ENCODE measurements at regions not wholly inside any gene's neighbourhood (a gene's known extent, or its start where the extent isn't known, plus 50 kb on each side); places are given as distances from the start of the nearest gene placed in this dataset.

DNA sequence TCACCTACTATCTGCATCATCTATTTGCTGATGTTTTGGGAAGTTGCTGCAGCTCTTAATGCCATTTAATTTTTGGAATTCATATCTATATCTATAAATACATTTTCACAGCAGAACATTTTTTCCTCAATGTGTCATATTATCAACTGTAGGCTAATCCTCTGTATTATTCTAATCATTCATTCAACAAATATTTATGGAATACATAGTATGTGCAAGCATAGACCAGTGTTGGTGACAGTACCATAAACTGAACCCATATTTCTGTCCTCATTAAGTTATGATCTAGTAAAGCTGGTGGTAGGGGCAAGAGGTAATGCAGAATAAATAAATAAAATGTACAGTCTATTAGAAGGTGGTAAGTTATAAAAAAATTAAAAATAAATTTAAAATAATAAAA, 585.3 kb upstream of the BCHE start:
- H3K14ac ChIP-seq (replicated peaks; ENCODE audit: low read depth, low read length): no peak overlapping the region
- H4K8ac ChIP-seq (ENCODE audit: low read depth in 2 of 2, low read length in 2 of 2): no peak overlapping the region
- no peak for ATAC-seq (ENCODE audit: low read depth)
- H3K9me3 ChIP-seq (ENCODE audit: control insufficient read depth, insufficient read depth, low read length): peaks cover 4% of the 10 kb centered on the region; the same call in 1 of the 2 replicates
- DNase-seq: no peak
- H3K9ac ChIP-seq (ENCODE audit: low read depth, low read length): no peak overlapping the region
- H3K27ac ChIP-seq (ENCODE audit: insufficient read depth, low read length): no peak overlapping the region
- no peak for TF ChIP-seq RFX5 (IDR thresholded peaks at IDR 0.05; ENCODE audit: low read depth, low read length)
- no peak for TF ChIP-seq MAZ (IDR thresholded peaks at IDR 0.05; ENCODE audit: borderline replicate concordance, low read depth, low read length)
- no peak for TF ChIP-seq RCOR1 (IDR thresholded peaks at IDR 0.05; ENCODE audit: insufficient replicate concordance, low read length)
- no peak for TF ChIP-seq MXI1 (IDR thresholded peaks at IDR 0.05; ENCODE audit: borderline replicate concordance, low read depth, low read length)
- TF ChIP-seq SMC3 (IDR thresholded peaks at IDR 0.05; ENCODE audit: low read depth, low read length): no peak
- TF ChIP-seq BHLHE40 (IDR thresholded peaks at IDR 0.05; ENCODE audit: low read depth, low read length): no peak
- no peak for TF ChIP-seq POLR2A (IDR thresholded peaks at IDR 0.05; ENCODE audit: low read depth, low read length)
- no peak for TF ChIP-seq RAD21 (IDR thresholded peaks at IDR 0.05; ENCODE audit: low read length)
- TF ChIP-seq CEBPB (IDR thresholded peaks at IDR 0.05; ENCODE audit: low read depth, low read length): no peak
- no peak for TF ChIP-seq FOS (IDR thresholded peaks at IDR 0.05; ENCODE audit: low read depth, low read length)
- TF ChIP-seq, protein P1, sequence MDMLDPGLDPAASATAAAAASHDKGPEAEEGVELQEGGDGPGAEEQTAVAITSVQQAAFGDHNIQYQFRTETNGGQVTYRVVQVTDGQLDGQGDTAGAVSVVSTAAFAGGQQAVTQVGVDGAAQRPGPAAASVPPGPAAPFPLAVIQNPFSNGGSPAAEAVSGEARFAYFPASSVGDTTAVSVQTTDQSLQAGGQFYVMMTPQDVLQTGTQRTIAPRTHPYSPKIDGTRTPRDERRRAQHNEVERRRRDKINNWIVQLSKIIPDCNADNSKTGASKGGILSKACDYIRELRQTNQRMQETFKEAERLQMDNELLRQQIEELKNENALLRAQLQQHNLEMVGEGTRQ (IDR thresholded peaks at IDR 0.05; ENCODE audit: low read depth, low read length): no peak
- intact Hi-C loops (cut with micrococcal nuclease) (no loop called here), in situ Hi-C loops (cut with MboI; ENCODE audit: low sequenced_read_pairs) (no loop called here), dilution Hi-C loops (cut with HindIII; ENCODE audit: low sequenced_read_pairs, unreplicated experiment) (no loop called here)
- no peak overlapping the region for H2BK120ac ChIP-seq (ENCODE audit: low read depth, low read length)
- no peak overlapping the region for H2BK15ac ChIP-seq (ENCODE audit: low read depth, low read length)
- no peaks in the 10 kb centered on the region for H4K20me1 ChIP-seq (ENCODE audit: insufficient read depth, low read length)
- no peaks in the 10 kb centered on the region for H3K4me1 ChIP-seq (ENCODE audit: control insufficient read depth, insufficient read depth, low read length)
- no peak overlapping the region for H3K56ac ChIP-seq (ENCODE audit: extremely low read depth, insufficient read depth, low read length)
- no peak overlapping the region for H3K4ac ChIP-seq (ENCODE audit: low read depth, low read length)
- H4K91ac ChIP-seq (ENCODE audit: insufficient read depth, low read depth, low read length): no peak overlapping the region
- ChIA-PET CTCF (no interaction called here), POLR2A (ENCODE audit: unreplicated experiment) (no interaction called here)
- no peaks in the 10 kb centered on the region for H3K36me3 ChIP-seq (ENCODE audit: control insufficient read depth, insufficient read depth, low read length)
- H4K5ac ChIP-seq (ENCODE audit: low read depth, low read length): no peak overlapping the region
- no peaks in the 10 kb centered on the region for H3K79me1 ChIP-seq (ENCODE audit: low read depth in 1 of 2, low read length in 2 of 2)
- H3K4me3 ChIP-seq (ENCODE audit: insufficient read depth, low read depth, low read length): no peak overlapping the region
- H3K23ac ChIP-seq (ENCODE audit: low read depth, low read length): no peak overlapping the region
- H2BK20ac ChIP-seq (ENCODE audit: low read depth, low read length): no peak overlapping the region
- no peaks in the 10 kb centered on the region for H3K27me3 ChIP-seq (ENCODE audit: control insufficient read depth, insufficient read depth, low read length)
- H2AK5ac ChIP-seq (ENCODE audit: low read depth, low read length): no peak overlapping the region
- H3K4me2 ChIP-seq (ENCODE audit: low read depth, low read length): no peak overlapping the region
- H2AFZ ChIP-seq (replicated peaks; ENCODE audit: low read length, poor library complexity): no peak overlapping the region
- H3K18ac ChIP-seq (ENCODE audit: low read depth, low read length): no peak overlapping the region
- BruUV-seq (replicated peaks): no TSS peak
- H2AK9ac ChIP-seq (replicated peaks; ENCODE audit: low read depth, low read length, poor library complexity): no peak overlapping the region
- H3K9me1 ChIP-seq (ENCODE audit: insufficient read depth, low read length): no peaks in the 10 kb centered on the region
- no peak overlapping the region for H2BK5ac ChIP-seq (ENCODE audit: low read depth, low read length, poor library complexity, severe bottlenecking)

Measured in IMR-90 (cell line).